GM21423 (cell line): ENCODE measurements at regions not wholly inside any gene's neighbourhood (a gene's known extent, or its start where the extent isn't known, plus 50 kb on each side); places are given as distances from the start of the nearest gene placed in this dataset.

Experiments
- ATAC-seq: cut with Tn5 transposase; IDR thresholded peaks from one replicate; pipeline ENCODE4 v1.9.1; 2021; ENCODE audit warnings: mild to moderate bottlenecking, moderate library complexity; ENCODE audit not compliant: unreplicated experiment

- ATAC-seq: no peak
Measured at GRCh38 chr13:73372666-73373627, 314.1 kb downstream of the KLF5 start.

- ATAC-seq: no peak
Measured at GRCh38 chr13:73370066-73370465, 311.3 kb downstream of the KLF5 start.

- ATAC-seq: no peak
Measured at GRCh38 chr13:73369095-73369494, 310.3 kb downstream of the KLF5 start.

- no peak for ATAC-seq
Measured at GRCh38 chr13:73368608-73369007, 309.8 kb downstream of the KLF5 start.

GRCh38 chr13:73367886-73368285 is 309.1 kb downstream of the KLF5 start:
- no peak for ATAC-seq

GRCh38 chr13:73366241-73366640 is 307.4 kb downstream of the KLF5 start:
- no peak for ATAC-seq

GRCh38 chr13:73365681-73366080 is 306.9 kb downstream of the KLF5 start:
- ATAC-seq: no peak

GRCh38 chr13:73365252-73365651 is 306.4 kb downstream of the KLF5 start:
- no peak for ATAC-seq

- ATAC-seq: no peak
Measured at GRCh38 chr13:73364736-73365135, 305.9 kb downstream of the KLF5 start.

GRCh38 chr13:73358606-73359095 is 299.8 kb downstream of the KLF5 start:
- no peak for ATAC-seq

GRCh38 chr13:73355134-73355533 is 296.3 kb downstream of the KLF5 start:
- no peak for ATAC-seq

- ATAC-seq: no peak
Measured at GRCh38 chr13:73351730-73352129, 292.9 kb downstream of the KLF5 start.

- no peak for ATAC-seq
Measured at GRCh38 chr13:73341748-73342147, 282.9 kb downstream of the KLF5 start.

- ATAC-seq: no peak
Measured at GRCh38 chr13:73340069-73340468, 281.3 kb downstream of the KLF5 start.

GRCh38 chr13:73339086-73339485 is 280.3 kb downstream of the KLF5 start:
- ATAC-seq: no peak

- ATAC-seq: no peak
Measured at GRCh38 chr13:73338389-73338788, 279.6 kb downstream of the KLF5 start.

GRCh38 chr13:73337532-73337931 is 278.7 kb downstream of the KLF5 start:
- ATAC-seq: no peak

- no peak for ATAC-seq
Measured at GRCh38 chr13:73336773-73337172, 278.0 kb downstream of the KLF5 start.

GRCh38 chr13:73335944-73336343 is 277.1 kb downstream of the KLF5 start:
- ATAC-seq: no peak

- ATAC-seq: peak; percentile 100
Measured at GRCh38 chr13:73335210-73335609, 276.4 kb downstream of the KLF5 start.

- ATAC-seq: no peak
Measured at GRCh38 chr13:73334445-73334844, 275.6 kb downstream of the KLF5 start.

- ATAC-seq: no peak
Measured at GRCh38 chr13:73331556-73331955, 272.8 kb downstream of the KLF5 start.
